ENCODE measurements at regions not wholly inside any gene's neighbourhood (a gene's known extent, or its start where the extent isn't known, plus 50 kb on each side); places are given as distances from the start of the nearest gene placed in this dataset.
"Not testable (repeated sequence)": the region's sequence is repeated elsewhere in the genome, so short reads cannot be mapped to it uniquely, and the experiment has no call there.

GRCh38 chr13:80881034-80881433, 540.1 kb upstream of the SPRY2 start:
- no peak overlapping the region for H3K27ac ChIP-seq
- H3K27me3 ChIP-seq (ENCODE audit: insufficient read depth, low read depth), result no peaks in the 10 kb centered on the region
- no peaks in the 10 kb centered on the region for H3K4me1 ChIP-seq (ENCODE audit: low read depth, poor library complexity, severe bottlenecking)
- TF ChIP-seq CTCF (conservative IDR thresholded peaks at IDR 0.05; ENCODE audit: low read depth, low read length), result no peak
- no peak overlapping the region for H2AFZ ChIP-seq (ENCODE audit: low read depth)
- no peak overlapping the region for H3K4me3 ChIP-seq (IDR thresholded peaks at IDR 0.05; ENCODE audit: insufficient read depth, low read depth, low read length)
- no peak overlapping the region for H3K9ac ChIP-seq
- no peaks in the 10 kb centered on the region for H3K36me3 ChIP-seq (ENCODE audit: insufficient read depth)
- no peak overlapping the region for H3K4me2 ChIP-seq
- no peaks in the 10 kb centered on the region for H3K79me2 ChIP-seq (ENCODE audit: insufficient read depth, low read depth)
- no peaks in the 10 kb centered on the region for H4K20me1 ChIP-seq (ENCODE audit: insufficient read depth)

- no peaks in the 10 kb centered on the region for H3K4me1 ChIP-seq (ENCODE audit: low read depth, poor library complexity, severe bottlenecking)
- H3K4me2 ChIP-seq, result no peak overlapping the region
- no peak overlapping the region for H3K9ac ChIP-seq
- H3K36me3 ChIP-seq (ENCODE audit: insufficient read depth), result no peaks in the 10 kb centered on the region
- H4K20me1 ChIP-seq (ENCODE audit: insufficient read depth), result no peaks in the 10 kb centered on the region
- H3K79me2 ChIP-seq (ENCODE audit: insufficient read depth, low read depth), result no peaks in the 10 kb centered on the region
- no peak overlapping the region for H3K4me3 ChIP-seq (IDR thresholded peaks at IDR 0.05; ENCODE audit: insufficient read depth, low read depth, low read length)
- TF ChIP-seq CTCF (conservative IDR thresholded peaks at IDR 0.05; ENCODE audit: low read depth, low read length), result no peak
- no peak overlapping the region for H2AFZ ChIP-seq (ENCODE audit: low read depth)
- no peaks in the 10 kb centered on the region for H3K27me3 ChIP-seq (ENCODE audit: insufficient read depth, low read depth)
- H3K27ac ChIP-seq, result no peak overlapping the region
Observed at GRCh38 chr13:80877944-80878241, 537.0 kb upstream of the SPRY2 start.

GRCh38 chr13:80877209-80877943, 536.5 kb upstream of the SPRY2 start:
- Histone ChIP-seq H3K4me1 (ENCODE audit: low read depth, poor library complexity, severe bottlenecking) (no peaks in the 10 kb centered on the region), H4K20me1 (ENCODE audit: insufficient read depth) (no peaks in the 10 kb centered on the region), H3K27me3 (ENCODE audit: insufficient read depth, low read depth) (no peaks in the 10 kb centered on the region), H3K36me3 (ENCODE audit: insufficient read depth) (no peaks in the 10 kb centered on the region), H3K27ac (no peak overlapping the region), H3K4me3 (IDR thresholded peaks at IDR 0.05; ENCODE audit: insufficient read depth, low read depth, low read length) (no peak overlapping the region), H3K79me2 (ENCODE audit: insufficient read depth, low read depth) (no peaks in the 10 kb centered on the region), H2AFZ (ENCODE audit: low read depth) (no peak overlapping the region), H3K9ac (no peak overlapping the region), H3K4me2 (no peak overlapping the region)
- TF ChIP-seq CTCF (conservative IDR thresholded peaks at IDR 0.05; ENCODE audit: low read depth, low read length), result no peak

- Histone ChIP-seq H4K20me1 (ENCODE audit: insufficient read depth) (no peaks in the 10 kb centered on the region), H3K4me2 (no peak overlapping the region)
Observed at GRCh38 chr13:80873589-80873988, 532.7 kb upstream of the SPRY2 start.

GRCh38 chr13:80871971-80872370, 531.0 kb upstream of the SPRY2 start:
- H3K4me1 ChIP-seq (ENCODE audit: low read depth, poor library complexity, severe bottlenecking); H3K36me3 ChIP-seq (ENCODE audit: insufficient read depth); H3K4me2 ChIP-seq; H3K79me2 ChIP-seq (ENCODE audit: insufficient read depth, low read depth); H3K27ac ChIP-seq; H3K9ac ChIP-seq; H4K20me1 ChIP-seq (ENCODE audit: insufficient read depth); H3K27me3 ChIP-seq (ENCODE audit: insufficient read depth, low read depth); H2AFZ ChIP-seq (ENCODE audit: low read depth); H3K4me3 ChIP-seq (IDR thresholded peaks at IDR 0.05; ENCODE audit: insufficient read depth, low read depth, low read length): not testable (repeated sequence)

More at GRCh38 chr13:80873589-80873988, 532.7 kb upstream of the SPRY2 start:
- no peak for TF ChIP-seq CTCF (conservative IDR thresholded peaks at IDR 0.05; ENCODE audit: low read depth, low read length)
- Histone ChIP-seq H3K27me3 (ENCODE audit: insufficient read depth, low read depth) (no peaks in the 10 kb centered on the region), H2AFZ (ENCODE audit: low read depth) (no peak overlapping the region), H3K79me2 (ENCODE audit: insufficient read depth, low read depth) (no peaks in the 10 kb centered on the region), H3K9ac (no peak overlapping the region), H3K27ac (no peak overlapping the region), H3K4me1 (ENCODE audit: low read depth, poor library complexity, severe bottlenecking) (no peaks in the 10 kb centered on the region), H3K36me3 (ENCODE audit: insufficient read depth) (no peaks in the 10 kb centered on the region), H3K4me3 (IDR thresholded peaks at IDR 0.05; ENCODE audit: insufficient read depth, low read depth, low read length) (no peak overlapping the region)

Data from KMS-11 (cell line).